ENCODE measurements at regions not wholly inside any gene's neighbourhood (a gene's known extent, or its start where the extent isn't known, plus 50 kb on each side); places are given as distances from the start of the nearest gene placed in this dataset.

DNA sequence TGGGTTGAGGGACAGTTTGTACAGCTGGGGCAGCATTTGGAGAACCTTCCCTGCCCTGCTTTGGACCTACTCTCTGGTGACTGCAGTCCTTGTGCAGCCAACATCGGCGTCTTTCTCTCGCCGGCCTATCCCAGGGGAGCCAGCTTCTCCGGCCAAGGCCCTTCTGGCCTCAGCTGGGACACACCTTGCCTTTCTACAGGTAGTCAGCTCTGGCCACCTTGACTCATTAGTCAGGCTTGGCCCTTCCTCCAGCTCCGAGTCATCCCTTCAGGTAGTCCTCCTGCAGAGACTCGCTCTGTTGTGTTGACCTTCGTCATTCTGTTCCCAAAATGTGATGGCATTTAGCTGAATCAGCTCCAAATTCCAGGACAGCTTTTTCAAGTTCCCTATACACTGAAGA, 145.0 kb upstream of the CHST15 start:
- no peaks in the 10 kb centered on the region for H3K27me3 ChIP-seq (ENCODE audit: control insufficient read depth, low read length)
- no peaks in the 10 kb centered on the region for H3F3A ChIP-seq (ENCODE audit: control insufficient read depth, insufficient read depth)
- no peaks in the 10 kb centered on the region for H3K79me2 ChIP-seq (ENCODE audit: control insufficient read depth, low read length)
- no peaks in the 10 kb centered on the region for H3K9me3 ChIP-seq (ENCODE audit: control insufficient read depth, insufficient read depth, low read length)
- no peaks in the 10 kb centered on the region for H4K20me1 ChIP-seq (ENCODE audit: control insufficient read depth, insufficient read depth, low read depth, low read length)
- no peak overlapping the region for H3K4me2 ChIP-seq (ENCODE audit: low read length)
- no peak for TF ChIP-seq EZH2phosphoT487 (IDR thresholded peaks at IDR 0.05; ENCODE audit: borderline replicate concordance, low read length)
- TF ChIP-seq, protein P1, sequence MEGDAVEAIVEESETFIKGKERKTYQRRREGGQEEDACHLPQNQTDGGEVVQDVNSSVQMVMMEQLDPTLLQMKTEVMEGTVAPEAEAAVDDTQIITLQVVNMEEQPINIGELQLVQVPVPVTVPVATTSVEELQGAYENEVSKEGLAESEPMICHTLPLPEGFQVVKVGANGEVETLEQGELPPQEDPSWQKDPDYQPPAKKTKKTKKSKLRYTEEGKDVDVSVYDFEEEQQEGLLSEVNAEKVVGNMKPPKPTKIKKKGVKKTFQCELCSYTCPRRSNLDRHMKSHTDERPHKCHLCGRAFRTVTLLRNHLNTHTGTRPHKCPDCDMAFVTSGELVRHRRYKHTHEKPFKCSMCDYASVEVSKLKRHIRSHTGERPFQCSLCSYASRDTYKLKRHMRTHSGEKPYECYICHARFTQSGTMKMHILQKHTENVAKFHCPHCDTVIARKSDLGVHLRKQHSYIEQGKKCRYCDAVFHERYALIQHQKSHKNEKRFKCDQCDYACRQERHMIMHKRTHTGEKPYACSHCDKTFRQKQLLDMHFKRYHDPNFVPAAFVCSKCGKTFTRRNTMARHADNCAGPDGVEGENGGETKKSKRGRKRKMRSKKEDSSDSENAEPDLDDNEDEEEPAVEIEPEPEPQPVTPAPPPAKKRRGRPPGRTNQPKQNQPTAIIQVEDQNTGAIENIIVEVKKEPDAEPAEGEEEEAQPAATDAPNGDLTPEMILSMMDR (IDR thresholded peaks at IDR 0.05; ENCODE audit: low read depth, low read length, poor library complexity, severe bottlenecking) = no peak
- H3K36me3 ChIP-seq (ENCODE audit: control insufficient read depth, low read length) = no peaks in the 10 kb centered on the region
- H3K27ac ChIP-seq (ENCODE audit: low read depth, low read length) = no peak overlapping the region
- no peak overlapping the region for H3K4me3 ChIP-seq (ENCODE audit: low read length)
- no peaks in the 10 kb centered on the region for H3K9me2 ChIP-seq (replicated peaks; ENCODE audit: control insufficient read depth, low read length)
- H3K4me1 ChIP-seq (ENCODE audit: control insufficient read depth, low read length) = peaks cover 7% of the 10 kb centered on the region

DNA sequence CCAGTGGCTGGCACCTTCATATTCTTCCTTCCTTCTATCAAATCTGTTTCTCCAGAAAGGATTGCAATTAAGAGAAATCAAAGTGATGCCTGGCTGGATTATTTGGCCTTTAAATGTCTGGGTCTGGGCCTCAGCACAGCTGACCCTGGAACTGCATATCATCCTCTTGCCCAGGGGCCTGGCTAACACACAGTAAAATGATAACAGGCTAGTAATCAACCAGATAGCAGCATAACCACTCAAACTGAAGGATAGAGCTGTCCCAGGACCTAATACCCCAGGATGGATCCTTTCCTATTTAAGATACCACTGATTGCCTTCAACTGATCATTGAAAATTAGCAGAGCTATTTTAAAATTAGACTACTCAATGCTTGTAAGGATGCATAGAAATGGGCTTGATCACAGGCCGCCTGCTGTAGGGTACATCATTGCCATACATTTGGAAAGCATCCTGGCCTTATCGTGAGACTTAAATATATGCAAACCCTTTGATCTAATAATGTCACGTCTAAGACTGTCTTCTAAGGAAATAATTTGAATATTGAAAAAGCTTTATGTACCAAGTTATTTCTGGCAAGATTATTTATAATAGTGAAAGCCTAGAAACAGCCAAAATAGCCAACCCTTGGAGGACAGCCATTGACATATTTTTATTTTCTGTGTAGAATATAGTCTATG, 144.0 kb upstream of the CHST15 start:
- H4K20me1 ChIP-seq (ENCODE audit: control insufficient read depth, insufficient read depth, low read depth, low read length) = no peaks in the 10 kb centered on the region
- H3K9me3 ChIP-seq (ENCODE audit: control insufficient read depth, insufficient read depth, low read length) = no peaks in the 10 kb centered on the region
- H3K27me3 ChIP-seq (ENCODE audit: control insufficient read depth, low read length) = no peaks in the 10 kb centered on the region
- no peak overlapping the region for H3K4me3 ChIP-seq (ENCODE audit: low read length)
- no peak overlapping the region for H3K27ac ChIP-seq (ENCODE audit: low read depth, low read length)
- H3K79me2 ChIP-seq (ENCODE audit: control insufficient read depth, low read length) = no peaks in the 10 kb centered on the region
- H3K9me2 ChIP-seq (replicated peaks; ENCODE audit: control insufficient read depth, low read length) = no peaks in the 10 kb centered on the region
- H3K36me3 ChIP-seq (ENCODE audit: control insufficient read depth, low read length) = no peaks in the 10 kb centered on the region
- no peak for TF ChIP-seq EZH2phosphoT487 (IDR thresholded peaks at IDR 0.05; ENCODE audit: borderline replicate concordance, low read length)
- TF ChIP-seq, protein P1 (IDR thresholded peaks at IDR 0.05; ENCODE audit: low read depth, low read length, poor library complexity, severe bottlenecking) = no peak
- peaks cover 7% of the 10 kb centered on the region for H3K4me1 ChIP-seq (ENCODE audit: control insufficient read depth, low read length)
- H3F3A ChIP-seq (ENCODE audit: control insufficient read depth, insufficient read depth) = no peaks in the 10 kb centered on the region
- no peak overlapping the region for H3K4me2 ChIP-seq (ENCODE audit: low read length)

- peaks cover 7% of the 10 kb centered on the region for H3K4me1 ChIP-seq (ENCODE audit: control insufficient read depth, low read length)
- no peaks in the 10 kb centered on the region for H3K79me2 ChIP-seq (ENCODE audit: control insufficient read depth, low read length)
- H4K20me1 ChIP-seq (ENCODE audit: control insufficient read depth, insufficient read depth, low read depth, low read length) = no peaks in the 10 kb centered on the region
- no peak overlapping the region for H3K4me3 ChIP-seq (ENCODE audit: low read length)
- H3K27ac ChIP-seq (ENCODE audit: low read depth, low read length) = no peak overlapping the region
- H3K4me2 ChIP-seq (ENCODE audit: low read length) = no peak overlapping the region
- no peaks in the 10 kb centered on the region for H3K36me3 ChIP-seq (ENCODE audit: control insufficient read depth, low read length)
- no peaks in the 10 kb centered on the region for H3K27me3 ChIP-seq (ENCODE audit: control insufficient read depth, low read length)
- no peaks in the 10 kb centered on the region for H3K9me2 ChIP-seq (replicated peaks; ENCODE audit: control insufficient read depth, low read length)
- no peaks in the 10 kb centered on the region for H3F3A ChIP-seq (ENCODE audit: control insufficient read depth, insufficient read depth)
- TF ChIP-seq EZH2phosphoT487 (IDR thresholded peaks at IDR 0.05; ENCODE audit: borderline replicate concordance, low read length) = no peak
- TF ChIP-seq, protein P1 (IDR thresholded peaks at IDR 0.05; ENCODE audit: low read depth, low read length, poor library complexity, severe bottlenecking) = no peak
- no peaks in the 10 kb centered on the region for H3K9me3 ChIP-seq (ENCODE audit: control insufficient read depth, insufficient read depth, low read length)
Observed at GRCh38 chr10:124236816-124237215, 143.4 kb upstream of the CHST15 start.
